Cardiac fibroblast (primary cell): ENCODE measurements at regions not wholly inside any gene's neighbourhood (a gene's known extent, or its start where the extent isn't known, plus 50 kb on each side); places are given as distances from the start of the nearest gene placed in this dataset.

ENCODE experiments used
- DNase-seq, 2 donors: peaks; one replicate each; pipeline versions ENCODE4 v3.0.0 to v3.0.0-alpha.2; 2010; ENCODE audit warnings: low read depth in 2 of 2
- H3K4me3 ChIP-seq, 2 donors: replicated peaks in 1 of 2; 1 replicate in 1 of 2; 2 replicates in 1 of 2; pipeline ENCODE4 v1.5.1; 2011; ENCODE audit warnings: low read depth in 2 of 2, low read length in 2 of 2, mild to moderate bottlenecking in 2 of 2, moderate library complexity in 1 of 2
- TF ChIP-seq, protein P1 (sequence below): IDR thresholded peaks from one replicate; pipeline ENCODE4 v1.5.1; 2011; ENCODE audit warnings: low read depth, mild to moderate bottlenecking, low read length, inconsistent platforms

DNA sequence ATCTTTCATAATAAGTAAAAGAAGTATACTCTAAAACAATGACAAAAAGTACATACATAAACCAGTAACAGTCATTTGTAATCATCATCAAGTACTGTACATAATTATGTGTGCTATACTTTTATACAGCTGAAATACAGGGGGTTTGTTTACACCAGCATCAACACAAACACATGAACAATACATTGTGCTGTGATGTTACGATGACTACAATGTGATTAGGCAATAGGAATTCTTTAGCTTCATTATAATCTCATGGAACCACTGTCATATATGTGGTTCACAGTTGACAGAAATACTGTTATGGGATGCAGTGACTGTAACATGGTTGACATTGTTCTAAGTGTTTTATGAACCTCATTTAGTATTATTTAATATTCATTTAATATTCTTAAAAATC, 914.4 kb upstream of the TENM4 start:
- DNase-seq = no peak
- TF ChIP-seq, protein P1, sequence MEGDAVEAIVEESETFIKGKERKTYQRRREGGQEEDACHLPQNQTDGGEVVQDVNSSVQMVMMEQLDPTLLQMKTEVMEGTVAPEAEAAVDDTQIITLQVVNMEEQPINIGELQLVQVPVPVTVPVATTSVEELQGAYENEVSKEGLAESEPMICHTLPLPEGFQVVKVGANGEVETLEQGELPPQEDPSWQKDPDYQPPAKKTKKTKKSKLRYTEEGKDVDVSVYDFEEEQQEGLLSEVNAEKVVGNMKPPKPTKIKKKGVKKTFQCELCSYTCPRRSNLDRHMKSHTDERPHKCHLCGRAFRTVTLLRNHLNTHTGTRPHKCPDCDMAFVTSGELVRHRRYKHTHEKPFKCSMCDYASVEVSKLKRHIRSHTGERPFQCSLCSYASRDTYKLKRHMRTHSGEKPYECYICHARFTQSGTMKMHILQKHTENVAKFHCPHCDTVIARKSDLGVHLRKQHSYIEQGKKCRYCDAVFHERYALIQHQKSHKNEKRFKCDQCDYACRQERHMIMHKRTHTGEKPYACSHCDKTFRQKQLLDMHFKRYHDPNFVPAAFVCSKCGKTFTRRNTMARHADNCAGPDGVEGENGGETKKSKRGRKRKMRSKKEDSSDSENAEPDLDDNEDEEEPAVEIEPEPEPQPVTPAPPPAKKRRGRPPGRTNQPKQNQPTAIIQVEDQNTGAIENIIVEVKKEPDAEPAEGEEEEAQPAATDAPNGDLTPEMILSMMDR = no peak
- H3K4me3 ChIP-seq = no peak overlapping the region

DNA sequence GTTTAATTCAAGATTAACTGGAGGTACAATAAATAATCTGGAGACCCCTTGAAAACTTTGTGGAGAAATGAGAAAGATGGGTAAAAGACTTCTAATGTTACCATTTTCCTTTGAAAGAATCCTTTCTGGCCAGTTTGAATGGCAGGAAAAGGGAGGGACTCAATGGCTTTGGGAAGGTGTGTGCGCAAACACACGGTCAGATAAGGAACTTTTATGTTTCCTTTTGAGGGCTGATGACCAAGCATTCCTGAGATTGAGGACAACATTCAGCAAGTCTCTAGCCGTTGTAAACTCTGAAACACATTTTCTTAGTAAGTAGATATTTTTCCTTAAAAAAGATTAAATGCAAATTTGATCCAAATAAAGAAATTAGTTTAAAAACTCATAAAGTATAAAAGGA, 909.7 kb upstream of the TENM4 start:
- H3K4me3 ChIP-seq = no peak overlapping the region
- no peak for DNase-seq
- TF ChIP-seq, protein P1 = no peak

DNA sequence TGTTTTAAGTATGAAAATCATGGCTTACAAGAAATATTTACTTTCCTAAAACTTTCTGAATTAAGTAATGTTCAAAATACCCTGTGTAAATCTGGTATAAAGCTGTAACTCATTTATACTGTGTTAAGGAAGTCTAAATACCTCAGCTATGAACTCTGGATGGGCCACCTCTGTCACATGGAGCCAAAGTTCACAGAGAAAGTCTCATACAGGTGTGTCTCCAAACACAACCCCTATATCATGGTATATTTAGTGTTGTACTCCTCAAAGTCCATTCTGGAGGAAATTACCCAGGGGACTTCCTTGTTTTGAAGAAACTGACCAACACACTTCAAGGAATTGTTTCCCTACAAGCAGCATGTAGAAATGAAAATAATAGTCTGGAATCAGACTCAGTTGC, 909.2 kb upstream of the TENM4 start:
- no peak for DNase-seq
- TF ChIP-seq, protein P1 = no peak
- no peak overlapping the region for H3K4me3 ChIP-seq

DNA sequence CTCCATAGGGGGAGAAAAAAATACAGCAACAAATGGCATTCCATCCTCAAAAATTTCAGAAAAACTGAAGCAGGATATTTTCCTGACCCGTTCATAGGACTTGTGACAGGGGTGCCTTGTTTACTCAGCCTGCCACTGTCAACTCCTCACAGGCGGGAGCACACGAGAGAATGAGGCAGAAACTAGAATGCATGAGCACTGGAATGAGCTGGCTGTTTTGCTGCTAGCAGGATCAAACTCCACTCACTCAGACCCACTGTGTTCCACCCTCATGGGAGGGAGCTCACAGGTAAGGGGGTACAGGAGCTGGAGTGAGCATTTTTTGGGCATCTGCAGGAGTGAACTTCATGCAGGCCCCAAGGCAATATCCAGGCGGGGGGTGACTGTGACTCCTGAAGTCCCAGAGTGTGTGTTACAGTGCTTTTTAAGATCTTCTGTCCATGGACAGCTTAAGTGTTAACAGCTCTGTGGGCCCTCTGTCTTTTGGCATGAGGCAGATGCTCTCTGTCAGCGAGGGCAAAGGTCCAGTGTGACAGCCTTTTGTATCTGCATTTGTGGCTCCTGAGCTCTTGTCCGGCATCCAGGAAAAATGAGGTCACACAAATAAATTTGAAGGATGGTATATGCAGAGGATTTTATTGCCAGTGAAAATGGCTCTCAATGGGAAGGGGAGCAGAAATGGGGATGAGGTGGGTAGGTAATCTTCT, 905.7 kb upstream of the TENM4 start:
- no peak overlapping the region for H3K4me3 ChIP-seq
- DNase-seq = no peak
- TF ChIP-seq, protein P1 = no peak

DNA sequence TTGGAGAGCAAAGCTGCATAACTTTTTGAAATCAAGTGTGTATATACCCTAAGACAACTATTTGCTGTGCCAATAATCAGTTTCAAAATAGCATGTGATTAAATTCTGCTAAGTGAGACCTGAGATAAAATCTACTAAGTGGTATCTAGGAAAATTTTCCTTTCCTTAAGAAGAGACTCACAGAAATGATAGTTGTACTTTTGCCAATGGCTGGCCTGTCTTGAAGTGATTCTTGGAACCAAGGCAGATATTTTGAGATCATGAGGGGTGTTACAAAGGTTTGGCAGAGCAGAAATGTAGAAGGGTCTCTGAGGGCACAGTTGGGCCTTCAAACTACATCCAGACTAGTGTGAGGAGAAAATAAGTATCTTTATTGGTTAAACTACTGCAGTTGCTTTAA, 902.6 kb upstream of the TENM4 start:
- TF ChIP-seq, protein P1 = no peak
- H3K4me3 ChIP-seq = no peak overlapping the region
- no peak for DNase-seq

DNA sequence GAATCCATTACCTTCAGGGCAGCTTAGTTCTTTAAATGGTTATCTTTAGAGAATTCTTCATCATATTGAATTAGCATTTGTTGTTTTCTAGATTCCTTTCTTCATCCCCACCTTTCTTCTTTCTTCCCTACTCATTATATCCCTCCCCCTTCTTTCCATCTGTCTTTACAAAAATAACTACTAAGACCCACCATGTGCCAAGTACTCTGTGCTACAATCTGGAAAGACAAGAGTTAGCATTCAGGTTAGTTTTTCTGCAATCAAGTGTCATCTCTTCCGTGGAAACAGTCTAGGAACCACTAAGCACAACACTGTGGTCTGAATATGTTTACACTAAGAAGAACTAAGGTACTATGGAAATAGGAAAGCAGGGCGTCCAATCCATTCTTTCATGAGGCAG, 897.4 kb upstream of the TENM4 start:
- H3K4me3 ChIP-seq = no peak overlapping the region
- no peak for DNase-seq
- TF ChIP-seq, protein P1 = no peak

DNA sequence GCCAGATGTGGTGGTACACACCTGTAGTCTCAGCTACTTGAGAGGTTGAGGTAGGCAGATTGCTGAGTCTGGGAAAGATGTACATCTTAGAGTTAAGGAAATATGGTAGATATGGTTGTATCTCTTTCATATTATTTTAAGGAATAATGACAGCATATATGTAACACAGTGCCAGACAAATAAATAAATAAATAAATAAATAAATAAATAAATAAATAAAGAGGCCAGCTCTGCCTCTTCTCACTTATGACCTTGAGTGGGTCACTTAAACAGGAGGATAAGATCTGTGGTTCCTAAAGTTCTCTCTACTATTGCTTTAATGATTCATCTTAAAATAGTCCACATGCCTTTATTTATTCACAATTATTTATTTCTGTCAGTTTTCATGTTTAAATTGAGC, 890.9 kb upstream of the TENM4 start:
- TF ChIP-seq, protein P1 = no peak

More for the DNA sequence above, 890.9 kb upstream of the TENM4 start:
- DNase-seq = no peak
- H3K4me3 ChIP-seq = no peak overlapping the region
